ENCODE measurements at regions not wholly inside any gene's neighbourhood (a gene's known extent, or its start where the extent isn't known, plus 50 kb on each side); places are given as distances from the start of the nearest gene placed in this dataset.

DNA sequence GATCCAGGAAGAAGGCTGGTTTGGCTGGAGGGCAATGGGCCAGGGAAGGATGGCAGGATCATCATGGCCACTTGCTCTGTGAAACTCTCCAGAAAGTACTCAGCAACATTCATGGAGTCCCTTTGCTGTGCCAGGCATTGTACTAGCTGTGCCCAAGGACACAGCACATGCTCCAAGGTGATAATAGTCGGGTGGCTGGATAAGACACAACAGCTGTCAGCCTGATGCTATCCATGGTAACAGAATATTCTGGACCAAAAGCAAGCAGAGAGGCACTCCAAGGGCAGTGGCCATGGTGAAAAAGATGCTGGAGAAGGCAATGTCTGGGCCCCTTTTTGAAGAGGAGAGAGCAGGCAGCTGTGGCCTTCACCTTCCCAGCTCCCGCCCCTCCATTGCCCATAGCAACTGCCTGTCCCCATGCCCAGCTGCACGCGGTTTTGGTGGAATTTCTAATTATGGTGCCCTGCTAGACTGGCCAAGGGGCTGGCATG lies 113.8 kb upstream of the CPEB4 start:
- 42% methylated on average over 1 of the region's 4 CpGs for WGBS (ENCODE audit: insufficient coverage)
- no peaks in the 10 kb centered on the region for H3K9me3 ChIP-seq (ENCODE audit: control insufficient read depth, insufficient read depth, low read length)
- no peak overlapping the region for H3K4me3 ChIP-seq (ENCODE audit: low read depth, low read length)
- no peaks in the 10 kb centered on the region for H3K36me3 ChIP-seq (ENCODE audit: control insufficient read depth, insufficient read depth, low read length)
- peaks cover 36% of the 10 kb centered on the region for H3K4me1 ChIP-seq (ENCODE audit: control insufficient read depth, insufficient read depth, low read length)
- DNase-seq (ENCODE audit: low read depth in 4 of 6, low spot score in 6 of 6), result peak in 4 of 6 donors; percentile 35 to 83 (median 44)
- no peaks in the 10 kb centered on the region for H3K27me3 ChIP-seq (ENCODE audit: control insufficient read depth, insufficient read depth, low read length)
- H3K27ac ChIP-seq (ENCODE audit: low read depth, low read length), result no peak overlapping the region

DNA sequence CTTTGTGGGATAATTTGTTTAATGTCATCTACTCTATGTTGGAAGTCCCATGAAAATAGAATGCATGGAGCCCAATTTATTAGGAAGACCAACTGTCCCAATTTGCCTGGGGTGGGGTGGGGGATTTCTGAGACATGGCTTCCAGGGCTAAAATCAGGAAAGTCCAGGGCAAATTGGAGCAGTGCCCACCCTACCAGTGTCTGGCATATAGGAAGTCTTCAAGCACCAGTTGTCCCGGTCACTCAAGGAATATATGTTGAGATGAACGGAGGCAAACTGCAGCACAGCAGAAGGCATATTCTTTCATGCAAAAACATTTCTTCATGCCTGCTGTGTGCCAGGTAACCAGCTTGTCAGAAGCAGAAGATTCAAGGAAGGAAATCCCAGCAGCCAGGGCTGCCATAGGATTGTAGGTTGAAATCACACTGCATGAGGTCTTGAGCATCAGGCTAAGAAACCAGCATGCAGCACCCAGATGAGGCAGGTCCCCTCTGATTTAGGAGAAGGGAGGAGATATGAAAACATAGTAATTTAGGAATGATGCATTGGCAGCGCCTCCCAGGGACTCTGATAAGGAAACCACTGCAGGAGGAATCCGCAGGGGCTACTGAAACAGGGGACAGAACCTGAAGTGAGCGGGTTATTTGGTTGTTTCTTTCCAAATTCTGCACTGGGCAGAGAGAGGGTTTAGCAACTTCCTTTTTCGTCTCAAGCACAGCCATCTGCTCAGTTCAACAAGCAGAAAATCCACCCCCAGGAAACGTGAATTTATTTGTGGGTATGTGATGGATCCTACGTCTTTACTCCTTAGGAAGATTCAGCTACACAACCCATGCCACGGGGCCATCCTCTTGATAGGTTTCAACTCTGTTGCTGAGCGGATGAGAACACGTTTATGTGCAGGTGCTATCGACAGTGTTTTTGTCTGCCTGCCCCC lies 112.6 kb upstream of the CPEB4 start:
- H3K27me3 ChIP-seq (ENCODE audit: control insufficient read depth, insufficient read depth, low read length), result no peaks in the 10 kb centered on the region
- no peak overlapping the region for H3K4me3 ChIP-seq (ENCODE audit: low read depth, low read length)
- H3K4me1 ChIP-seq (ENCODE audit: control insufficient read depth, insufficient read depth, low read length), result peaks cover 36% of the 10 kb centered on the region
- no peaks in the 10 kb centered on the region for H3K36me3 ChIP-seq (ENCODE audit: control insufficient read depth, insufficient read depth, low read length)
- 93% methylated on average over 5 of the region's 12 CpGs for WGBS (ENCODE audit: insufficient coverage)
- DNase-seq (ENCODE audit: low read depth in 4 of 6, low spot score in 6 of 6), result peak in 1 of 6 donors; percentile 38
- H3K9me3 ChIP-seq (ENCODE audit: control insufficient read depth, insufficient read depth, low read length), result no peaks in the 10 kb centered on the region
- no peak overlapping the region for H3K27ac ChIP-seq (ENCODE audit: low read depth, low read length)

DNA sequence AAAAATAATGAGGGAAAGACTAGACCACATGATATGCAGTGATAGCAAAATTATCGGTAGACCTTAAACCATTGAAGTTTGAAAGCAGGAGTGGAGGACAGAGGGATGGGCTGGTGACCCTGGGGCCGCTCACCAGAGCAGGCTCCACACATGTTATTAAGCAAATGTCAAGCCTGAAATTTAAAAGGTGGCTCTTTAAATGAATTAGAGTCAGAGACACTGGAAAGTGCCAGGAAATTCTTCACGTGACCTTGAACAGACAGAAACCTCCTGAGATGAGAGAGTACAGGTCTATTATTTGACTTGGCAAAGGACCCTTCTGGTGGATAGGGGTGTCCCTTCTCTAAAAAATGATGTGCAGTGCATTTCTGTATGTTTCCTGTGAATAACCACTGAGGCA lies 111.0 kb upstream of the CPEB4 start:
- Histone ChIP-seq H3K27ac (ENCODE audit: low read depth, low read length) (no peak overlapping the region), H3K36me3 (ENCODE audit: control insufficient read depth, insufficient read depth, low read length) (no peaks in the 10 kb centered on the region), H3K4me1 (ENCODE audit: control insufficient read depth, insufficient read depth, low read length) (peaks cover 28% of the 10 kb centered on the region), H3K27me3 (ENCODE audit: control insufficient read depth, insufficient read depth, low read length) (no peaks in the 10 kb centered on the region), H3K9me3 (ENCODE audit: control insufficient read depth, insufficient read depth, low read length) (no peaks in the 10 kb centered on the region), H3K4me3 (ENCODE audit: low read depth, low read length) (no peak overlapping the region)
- DNase-seq (ENCODE audit: low read depth in 4 of 6, low spot score in 6 of 6), result no peak
- 89% methylated on average over 3 of the region's 3 CpGs for WGBS (ENCODE audit: insufficient coverage)

DNA sequence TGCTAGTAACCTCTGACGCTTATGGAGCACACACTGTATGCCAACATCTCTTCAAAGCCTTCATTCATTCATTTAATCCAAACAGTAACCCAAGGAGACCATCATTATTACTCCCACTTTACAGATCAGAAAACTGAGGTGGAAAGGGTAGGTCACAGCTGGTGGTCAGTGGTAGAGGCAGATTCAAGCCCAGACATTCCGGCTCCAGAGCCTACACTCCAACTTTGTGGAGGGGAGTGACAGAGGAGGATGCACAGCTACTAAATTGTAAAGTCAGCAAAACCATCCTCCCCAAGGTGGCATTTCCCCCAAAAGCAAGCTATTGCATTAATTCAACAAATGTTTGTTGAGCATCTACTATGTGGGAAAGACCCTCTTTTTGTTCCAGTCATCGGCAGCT lies 110.5 kb upstream of the CPEB4 start:
- DNase-seq (ENCODE audit: low read depth in 4 of 6, low spot score in 6 of 6), result no peak
- no peaks in the 10 kb centered on the region for H3K36me3 ChIP-seq (ENCODE audit: control insufficient read depth, insufficient read depth, low read length)
- WGBS (ENCODE audit: insufficient coverage), result 100% methylated on average over 1 of the region's 3 CpGs
- H3K4me1 ChIP-seq (ENCODE audit: control insufficient read depth, insufficient read depth, low read length), result peaks cover 25% of the 10 kb centered on the region
- H3K27ac ChIP-seq (ENCODE audit: low read depth, low read length), result no peak overlapping the region
- no peak overlapping the region for H3K4me3 ChIP-seq (ENCODE audit: low read depth, low read length)
- H3K9me3 ChIP-seq (ENCODE audit: control insufficient read depth, insufficient read depth, low read length), result no peaks in the 10 kb centered on the region
- no peaks in the 10 kb centered on the region for H3K27me3 ChIP-seq (ENCODE audit: control insufficient read depth, insufficient read depth, low read length)

DNA sequence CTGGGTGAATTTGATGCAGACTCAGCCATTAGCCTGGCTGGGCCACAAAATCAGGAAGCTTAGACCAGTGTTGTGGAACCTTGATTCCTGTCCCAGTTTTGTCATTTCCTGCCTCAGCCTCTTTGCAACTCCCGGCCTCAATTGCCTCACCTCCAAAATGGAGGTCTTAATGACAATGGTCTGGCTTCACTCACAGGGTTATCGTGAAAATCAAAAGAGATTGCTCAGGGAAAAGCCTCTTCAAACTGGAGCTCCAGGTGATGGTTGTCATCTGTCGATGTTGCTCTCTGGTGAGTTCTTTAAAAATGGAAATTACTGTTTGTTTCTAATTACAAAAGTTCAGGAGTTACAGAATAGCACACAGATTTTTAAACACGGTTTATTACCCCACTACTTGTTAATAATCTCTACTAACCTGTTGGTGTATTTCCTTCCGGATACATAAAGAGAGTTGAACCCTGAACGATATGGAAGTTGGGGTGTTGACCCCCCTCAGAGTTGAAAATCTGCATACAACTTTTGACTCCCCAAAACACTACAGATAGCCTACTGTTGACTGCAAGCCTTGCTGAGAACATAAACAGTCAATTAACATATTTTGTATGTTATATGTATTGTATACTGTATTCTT lies 109.9 kb upstream of the CPEB4 start:
- WGBS (ENCODE audit: insufficient coverage), result 100% methylated on average over 1 of the region's 6 CpGs
- no peaks in the 10 kb centered on the region for H3K27me3 ChIP-seq (ENCODE audit: control insufficient read depth, insufficient read depth, low read length)
- DNase-seq (ENCODE audit: low read depth in 4 of 6, low spot score in 6 of 6), result no peak
- peaks cover 23% of the 10 kb centered on the region for H3K4me1 ChIP-seq (ENCODE audit: control insufficient read depth, insufficient read depth, low read length)
- no peak overlapping the region for H3K4me3 ChIP-seq (ENCODE audit: low read depth, low read length)
- H3K9me3 ChIP-seq (ENCODE audit: control insufficient read depth, insufficient read depth, low read length), result no peaks in the 10 kb centered on the region
- H3K27ac ChIP-seq (ENCODE audit: low read depth, low read length), result no peak overlapping the region
- no peaks in the 10 kb centered on the region for H3K36me3 ChIP-seq (ENCODE audit: control insufficient read depth, insufficient read depth, low read length)

DNA sequence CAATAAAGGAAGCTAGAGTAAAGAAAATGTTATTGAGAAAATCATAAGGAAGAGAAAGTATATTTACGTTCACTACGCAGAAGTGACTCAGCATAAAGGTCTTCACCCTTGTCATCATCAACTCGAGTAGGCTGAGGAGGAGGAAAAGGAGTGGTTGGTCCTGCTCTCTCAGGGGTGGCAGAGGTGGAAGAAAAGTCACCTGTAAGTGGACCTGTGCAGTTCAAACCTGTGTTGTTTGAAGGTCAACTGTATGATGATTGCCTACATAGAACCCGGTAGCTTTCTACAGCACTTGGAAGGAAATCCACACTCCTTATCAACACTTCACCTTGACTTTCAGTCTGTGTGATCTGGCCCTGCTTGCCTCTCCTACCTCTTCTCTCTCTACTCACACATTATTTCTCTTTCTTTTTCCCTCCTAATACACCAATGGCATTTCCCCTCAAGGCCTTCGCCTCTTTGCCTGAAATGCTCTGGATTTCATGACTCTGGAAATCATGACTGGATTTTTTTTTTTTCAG lies 109.3 kb upstream of the CPEB4 start:
- no peak overlapping the region for H3K4me3 ChIP-seq (ENCODE audit: low read depth, low read length)
- peaks cover 24% of the 10 kb centered on the region for H3K4me1 ChIP-seq (ENCODE audit: control insufficient read depth, insufficient read depth, low read length)
- no peak overlapping the region for H3K27ac ChIP-seq (ENCODE audit: low read depth, low read length)
- DNase-seq (ENCODE audit: low read depth in 4 of 6, low spot score in 6 of 6), result no peak
- WGBS (ENCODE audit: insufficient coverage), result 95% methylated on average over 2 of the region's 5 CpGs
- H3K9me3 ChIP-seq (ENCODE audit: control insufficient read depth, insufficient read depth, low read length), result no peaks in the 10 kb centered on the region
- no peaks in the 10 kb centered on the region for H3K27me3 ChIP-seq (ENCODE audit: control insufficient read depth, insufficient read depth, low read length)
- no peaks in the 10 kb centered on the region for H3K36me3 ChIP-seq (ENCODE audit: control insufficient read depth, insufficient read depth, low read length)

DNA sequence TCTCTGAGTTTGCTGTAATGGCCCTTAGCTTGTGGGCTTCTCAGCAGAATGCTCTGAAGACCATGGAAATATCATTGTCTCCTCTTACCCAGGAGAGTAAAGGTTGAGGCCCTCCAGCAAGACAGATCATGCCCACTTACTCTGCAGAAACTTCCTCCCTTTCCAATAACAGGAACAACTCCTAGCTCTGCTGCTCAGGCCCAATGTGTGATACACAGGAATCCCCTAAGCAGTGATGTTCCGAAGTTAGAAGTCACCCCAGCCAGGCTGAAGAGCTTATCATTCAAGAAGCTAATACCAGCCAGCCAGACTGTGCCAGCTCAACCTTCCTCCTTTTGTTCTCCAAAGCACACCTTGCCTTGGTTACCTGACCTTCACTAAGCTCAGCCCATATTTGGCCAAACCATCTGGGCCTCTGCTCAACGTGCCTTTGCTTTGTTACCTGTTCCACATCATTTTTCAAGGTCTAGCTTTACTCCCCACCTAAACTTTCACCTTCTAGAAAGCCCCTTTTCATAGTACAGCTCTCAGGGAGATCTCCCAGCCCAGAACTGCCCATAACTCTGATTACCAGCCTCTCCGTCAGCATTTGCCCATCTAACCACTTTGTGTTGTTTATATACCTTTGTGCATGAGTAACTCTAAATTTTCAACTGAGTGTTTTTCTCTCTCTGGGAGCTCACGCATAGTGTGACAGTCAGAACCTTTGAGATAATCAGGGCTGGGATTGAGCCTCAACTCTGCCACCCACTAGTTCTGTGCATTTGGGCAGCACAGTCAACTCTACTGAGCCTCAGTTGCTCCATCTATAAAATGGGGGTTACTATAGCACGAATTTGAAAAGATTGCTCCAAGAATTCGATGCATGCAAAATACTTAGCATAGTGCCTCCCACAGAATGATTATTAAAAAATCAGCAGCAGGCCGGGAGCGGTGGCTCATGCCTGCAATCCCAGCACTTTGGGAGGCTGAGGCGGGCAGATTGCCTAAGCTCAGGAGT lies 107.6 kb upstream of the CPEB4 start:
- DNase-seq (ENCODE audit: low read depth in 4 of 6, low spot score in 6 of 6), result no peak
- Histone ChIP-seq H3K4me1 (ENCODE audit: control insufficient read depth, insufficient read depth, low read length) (peaks cover 15% of the 10 kb centered on the region), H3K36me3 (ENCODE audit: control insufficient read depth, insufficient read depth, low read length) (no peaks in the 10 kb centered on the region), H3K27me3 (ENCODE audit: control insufficient read depth, insufficient read depth, low read length) (no peaks in the 10 kb centered on the region), H3K4me3 (ENCODE audit: low read depth, low read length) (no peak overlapping the region), H3K9me3 (ENCODE audit: control insufficient read depth, insufficient read depth, low read length) (no peaks in the 10 kb centered on the region), H3K27ac (ENCODE audit: low read depth, low read length) (no peak overlapping the region)
- WGBS (ENCODE audit: insufficient coverage), result 90% methylated on average over 6 of the region's 9 CpGs

DNA sequence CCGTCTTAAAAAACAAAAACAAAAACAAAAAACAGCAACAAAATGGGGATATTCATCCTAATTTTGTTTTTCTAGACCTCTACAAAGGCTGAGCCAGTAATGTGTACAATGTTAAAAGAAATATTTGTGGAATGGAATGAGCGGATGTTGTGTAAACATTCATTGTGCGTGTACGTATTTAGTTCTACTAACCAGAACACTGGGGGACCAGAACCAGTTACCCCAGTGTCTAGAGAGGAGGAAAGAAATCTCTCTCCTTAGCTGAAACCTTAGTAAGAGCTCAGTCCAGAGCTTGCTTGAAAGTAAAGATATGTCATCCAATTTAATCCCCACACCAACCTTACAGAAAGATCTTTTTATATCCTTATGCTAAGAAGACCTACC lies 106.7 kb upstream of the CPEB4 start:
- Histone ChIP-seq H3K9me3 (ENCODE audit: control insufficient read depth, insufficient read depth, low read length) (no peaks in the 10 kb centered on the region), H3K4me1 (ENCODE audit: control insufficient read depth, insufficient read depth, low read length) (peaks cover 18% of the 10 kb centered on the region), H3K36me3 (ENCODE audit: control insufficient read depth, insufficient read depth, low read length) (no peaks in the 10 kb centered on the region), H3K27me3 (ENCODE audit: control insufficient read depth, insufficient read depth, low read length) (no peaks in the 10 kb centered on the region), H3K27ac (ENCODE audit: low read depth, low read length) (no peak overlapping the region), H3K4me3 (ENCODE audit: low read depth, low read length) (no peak overlapping the region)
- no peak for DNase-seq (ENCODE audit: low read depth in 4 of 6, low spot score in 6 of 6)
- 60% methylated on average over 2 of the region's 4 CpGs for whole genome bisulfite sequencing (ENCODE audit: insufficient coverage)
